ENCODE measurements at regions not wholly inside any gene's neighbourhood (a gene's known extent, or its start where the extent isn't known, plus 50 kb on each side); places are given as distances from the start of the nearest gene placed in this dataset.

DNA sequence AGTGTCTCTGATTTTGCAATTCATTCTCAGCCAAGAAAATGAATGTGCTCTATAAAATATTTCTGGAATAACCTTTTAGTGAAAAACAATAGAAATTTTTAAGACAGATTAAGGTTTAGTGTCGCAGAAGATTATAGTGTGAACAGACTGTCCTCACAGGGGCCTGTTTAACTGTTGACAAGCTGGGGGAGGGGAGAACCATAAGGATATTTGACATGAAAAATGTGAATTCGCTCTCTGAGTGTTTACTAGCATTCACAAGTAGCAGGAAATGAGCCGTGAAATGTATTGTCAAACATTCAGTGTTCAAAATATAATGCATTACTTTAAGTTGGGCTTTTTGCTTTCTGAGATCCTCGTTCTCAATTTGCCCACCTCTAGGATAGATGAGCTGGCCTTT, 134.8 kb upstream of the TSHZ2 start:
- TF ChIP-seq POLR2AphosphoS5 (IDR thresholded peaks at IDR 0.05) (no peak), EP300 (IDR thresholded peaks at IDR 0.05) (no peak)

All from gastroesophageal sphincter (tissue), 2 donors.